ENCODE measurements at regions not wholly inside any gene's neighbourhood (a gene's known extent, or its start where the extent isn't known, plus 50 kb on each side); places are given as distances from the start of the nearest gene placed in this dataset.
A peak's percentile ranks its signal among the peaks of the same experiment; 100 is the strongest.

GRCh38 chr4:138843616-138844015 is 172.0 kb upstream of the NOCT start:
- Histone ChIP-seq H3K27me3 (ENCODE audit: control insufficient read depth, insufficient read depth, low read length) (peaks cover 4% of the 10 kb centered on the region), H3K4me3 (ENCODE audit: low read depth, low read length) (no peak overlapping the region), H3K36me3 (ENCODE audit: control insufficient read depth, insufficient read depth, low read length) (no peaks in the 10 kb centered on the region)
- FAIRE-seq, result no peak
- TF ChIP-seq CTCF (IDR thresholded peaks at IDR 0.05; ENCODE audit: insufficient read depth, low read length, severe bottlenecking), result no peak
- peak; percentile 55 for DNase-seq (ENCODE audit: low read depth)

- H3K27me3 ChIP-seq (ENCODE audit: control insufficient read depth, insufficient read depth, low read length), result peaks cover 4% of the 10 kb centered on the region
- no peak for FAIRE-seq
- TF ChIP-seq CTCF (IDR thresholded peaks at IDR 0.05; ENCODE audit: insufficient read depth, low read length, severe bottlenecking), result no peak
These were observed 174.2 kb upstream of the NOCT start for GRCh38 chr4:138841343-138841742.

GRCh38 chr4:138838251-138838650 is 177.3 kb upstream of the NOCT start:
- Histone ChIP-seq H3K4me3 (ENCODE audit: low read depth, low read length) (no peak overlapping the region), H3K27me3 (ENCODE audit: control insufficient read depth, insufficient read depth, low read length) (no peaks in the 10 kb centered on the region), H3K36me3 (ENCODE audit: control insufficient read depth, insufficient read depth, low read length) (no peaks in the 10 kb centered on the region)
- DNase-seq (ENCODE audit: low read depth) (no peak), FAIRE-seq (no peak)
- no peak for TF ChIP-seq CTCF (IDR thresholded peaks at IDR 0.05; ENCODE audit: insufficient read depth, low read length, severe bottlenecking)

More at GRCh38 chr4:138841343-138841742, 174.2 kb upstream of the NOCT start:
- no peaks in the 10 kb centered on the region for H3K36me3 ChIP-seq (ENCODE audit: control insufficient read depth, insufficient read depth, low read length)
- no peak for DNase-seq (ENCODE audit: low read depth)
- H3K4me3 ChIP-seq (ENCODE audit: low read depth, low read length), result no peak overlapping the region

GRCh38 chr4:138835832-138836533 is 179.6 kb upstream of the NOCT start:
- TF ChIP-seq CTCF (IDR thresholded peaks at IDR 0.05; ENCODE audit: insufficient read depth, low read length, severe bottlenecking), result no peak
- Histone ChIP-seq H3K4me3 (ENCODE audit: low read depth, low read length) (no peak overlapping the region), H3K27me3 (ENCODE audit: control insufficient read depth, insufficient read depth, low read length) (no peaks in the 10 kb centered on the region), H3K36me3 (ENCODE audit: control insufficient read depth, insufficient read depth, low read length) (no peaks in the 10 kb centered on the region)
- no peak for FAIRE-seq
- peak; percentile 29 for DNase-seq (ENCODE audit: low read depth)

- no peak for DNase-seq (ENCODE audit: low read depth)
- FAIRE-seq, result no peak
These were observed 181.6 kb upstream of the NOCT start for GRCh38 chr4:138833974-138834373.

More at GRCh38 chr4:138833974-138834373, 181.6 kb upstream of the NOCT start:
- no peak for TF ChIP-seq CTCF (IDR thresholded peaks at IDR 0.05; ENCODE audit: insufficient read depth, low read length, severe bottlenecking)
- no peaks in the 10 kb centered on the region for H3K27me3 ChIP-seq (ENCODE audit: control insufficient read depth, insufficient read depth, low read length)
- no peak overlapping the region for H3K4me3 ChIP-seq (ENCODE audit: low read depth, low read length)
- no peaks in the 10 kb centered on the region for H3K36me3 ChIP-seq (ENCODE audit: control insufficient read depth, insufficient read depth, low read length)
